ENCODE measurements at regions not wholly inside any gene's neighbourhood (a gene's known extent, or its start where the extent isn't known, plus 50 kb on each side); places are given as distances from the start of the nearest gene placed in this dataset.

DNA sequence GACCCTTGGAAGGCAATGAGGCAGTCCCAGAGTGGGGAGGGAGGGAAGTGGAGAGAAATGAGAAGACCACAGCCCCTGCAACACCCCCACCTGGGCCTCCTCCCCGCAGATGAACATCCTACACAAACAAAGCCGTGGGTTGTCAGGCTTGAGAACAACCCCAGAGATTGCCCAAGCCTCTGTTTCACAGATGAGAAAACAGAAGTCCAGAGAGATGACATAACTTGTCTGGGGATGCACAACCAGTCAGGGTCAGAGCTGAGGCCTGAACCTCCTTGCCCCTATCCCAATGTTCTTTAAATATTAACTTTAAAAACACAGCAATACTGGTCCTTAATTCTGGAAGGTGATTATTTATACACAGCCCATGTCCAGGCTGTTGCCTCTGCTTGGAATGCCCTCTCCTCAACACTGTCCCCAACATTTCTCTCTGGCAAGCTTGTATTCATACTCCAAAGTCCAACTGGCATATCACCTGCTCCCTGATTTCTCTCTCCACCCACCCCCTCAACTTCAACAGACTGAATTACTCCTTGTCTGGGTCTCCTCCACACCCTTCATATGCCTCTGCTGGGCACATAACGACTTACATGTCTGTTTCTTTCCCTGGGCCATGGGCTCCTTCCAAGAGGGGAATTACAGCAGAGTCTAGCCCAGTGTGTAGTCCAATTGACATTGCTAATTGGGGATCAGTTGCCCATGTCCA lies 135.5 kb upstream of the LRFN2 start:
- no peak for TF ChIP-seq CTCF (IDR thresholded peaks at IDR 0.05 in 2 of 3, conservative IDR thresholded peaks at IDR 0.05 in 1 of 3; ENCODE audit: borderline replicate concordance in 1 of 3, insufficient read depth in 1 of 3, low read depth in 2 of 3, low read length in 2 of 3)
- TF ChIP-seq POLR2A (IDR thresholded peaks at IDR 0.05; ENCODE audit: borderline replicate concordance, extremely low read depth, insufficient read depth, insufficient read length) = no peak
- no peak for TF ChIP-seq EZH2phosphoT487 (IDR thresholded peaks at IDR 0.05; ENCODE audit: borderline replicate concordance)
- no peak for TF ChIP-seq POLR2AphosphoS5 (IDR thresholded peaks at IDR 0.05; ENCODE audit: low read depth, low read length)
- no peak for TF ChIP-seq FOSL1 (IDR thresholded peaks at IDR 0.05; ENCODE audit: low read depth)
- no peak for TF ChIP-seq ELF1 (IDR thresholded peaks at IDR 0.05; ENCODE audit: borderline replicate concordance, low read depth)
- TF ChIP-seq CEBPB (IDR thresholded peaks at IDR 0.05; ENCODE audit: low read depth) = no peak
- no peak for TF ChIP-seq ZFX (IDR thresholded peaks at IDR 0.05)
- TF ChIP-seq, protein P1, sequence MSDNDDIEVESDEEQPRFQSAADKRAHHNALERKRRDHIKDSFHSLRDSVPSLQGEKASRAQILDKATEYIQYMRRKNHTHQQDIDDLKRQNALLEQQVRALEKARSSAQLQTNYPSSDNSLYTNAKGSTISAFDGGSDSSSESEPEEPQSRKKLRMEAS (IDR thresholded peaks at IDR 0.05) = no peak
- no peak for TF ChIP-seq ZNF274 (IDR thresholded peaks at IDR 0.05; ENCODE audit: low read depth, low read length)
- TF ChIP-seq, protein P2, sequence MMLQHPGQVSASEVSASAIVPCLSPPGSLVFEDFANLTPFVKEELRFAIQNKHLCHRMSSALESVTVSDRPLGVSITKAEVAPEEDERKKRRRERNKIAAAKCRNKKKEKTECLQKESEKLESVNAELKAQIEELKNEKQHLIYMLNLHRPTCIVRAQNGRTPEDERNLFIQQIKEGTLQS (IDR thresholded peaks at IDR 0.05) = no peak

Data from HCT116 (cell line).